ENCODE measurements at regions not wholly inside any gene's neighbourhood (a gene's known extent, or its start where the extent isn't known, plus 50 kb on each side); places are given as distances from the start of the nearest gene placed in this dataset.

DNA sequence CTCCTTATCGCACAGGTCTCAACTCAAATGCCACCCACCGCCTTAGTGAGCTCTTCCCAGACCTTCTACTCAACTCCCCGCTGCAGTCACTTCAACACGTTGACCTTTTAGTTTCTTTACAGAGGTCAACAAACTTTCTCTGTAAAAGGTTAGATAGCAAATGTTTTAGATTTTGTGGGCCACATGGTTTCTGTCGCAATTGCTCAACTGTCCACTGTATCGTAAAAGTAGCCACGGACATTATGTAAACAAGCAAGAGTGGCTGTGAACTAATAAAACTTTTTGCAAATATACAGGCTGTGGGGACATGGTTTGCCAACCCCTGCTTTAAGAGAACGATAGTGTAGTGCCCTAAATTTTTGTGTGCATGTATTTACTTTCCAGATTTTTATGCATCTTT lies 247.6 kb upstream of the TSHZ2 start:
- Histone ChIP-seq H3K27ac (no peak overlapping the region), H3K36me3 (replicated peaks) (no peaks in the 10 kb centered on the region), H3K4me3 (ENCODE audit: low read depth, low read length) (no peak overlapping the region), H3K27me3 (replicated peaks) (no peaks in the 10 kb centered on the region)
- DNase-seq: no peak
- TF ChIP-seq, protein P1, sequence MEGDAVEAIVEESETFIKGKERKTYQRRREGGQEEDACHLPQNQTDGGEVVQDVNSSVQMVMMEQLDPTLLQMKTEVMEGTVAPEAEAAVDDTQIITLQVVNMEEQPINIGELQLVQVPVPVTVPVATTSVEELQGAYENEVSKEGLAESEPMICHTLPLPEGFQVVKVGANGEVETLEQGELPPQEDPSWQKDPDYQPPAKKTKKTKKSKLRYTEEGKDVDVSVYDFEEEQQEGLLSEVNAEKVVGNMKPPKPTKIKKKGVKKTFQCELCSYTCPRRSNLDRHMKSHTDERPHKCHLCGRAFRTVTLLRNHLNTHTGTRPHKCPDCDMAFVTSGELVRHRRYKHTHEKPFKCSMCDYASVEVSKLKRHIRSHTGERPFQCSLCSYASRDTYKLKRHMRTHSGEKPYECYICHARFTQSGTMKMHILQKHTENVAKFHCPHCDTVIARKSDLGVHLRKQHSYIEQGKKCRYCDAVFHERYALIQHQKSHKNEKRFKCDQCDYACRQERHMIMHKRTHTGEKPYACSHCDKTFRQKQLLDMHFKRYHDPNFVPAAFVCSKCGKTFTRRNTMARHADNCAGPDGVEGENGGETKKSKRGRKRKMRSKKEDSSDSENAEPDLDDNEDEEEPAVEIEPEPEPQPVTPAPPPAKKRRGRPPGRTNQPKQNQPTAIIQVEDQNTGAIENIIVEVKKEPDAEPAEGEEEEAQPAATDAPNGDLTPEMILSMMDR (IDR thresholded peaks at IDR 0.05; ENCODE audit: low read depth, low read length, missing control alignments): no peak
- in situ Hi-C loops (cut with HindIII; ENCODE audit: low pct_ligation_motif_present, low sequenced_read_pairs): no loop called here

DNA sequence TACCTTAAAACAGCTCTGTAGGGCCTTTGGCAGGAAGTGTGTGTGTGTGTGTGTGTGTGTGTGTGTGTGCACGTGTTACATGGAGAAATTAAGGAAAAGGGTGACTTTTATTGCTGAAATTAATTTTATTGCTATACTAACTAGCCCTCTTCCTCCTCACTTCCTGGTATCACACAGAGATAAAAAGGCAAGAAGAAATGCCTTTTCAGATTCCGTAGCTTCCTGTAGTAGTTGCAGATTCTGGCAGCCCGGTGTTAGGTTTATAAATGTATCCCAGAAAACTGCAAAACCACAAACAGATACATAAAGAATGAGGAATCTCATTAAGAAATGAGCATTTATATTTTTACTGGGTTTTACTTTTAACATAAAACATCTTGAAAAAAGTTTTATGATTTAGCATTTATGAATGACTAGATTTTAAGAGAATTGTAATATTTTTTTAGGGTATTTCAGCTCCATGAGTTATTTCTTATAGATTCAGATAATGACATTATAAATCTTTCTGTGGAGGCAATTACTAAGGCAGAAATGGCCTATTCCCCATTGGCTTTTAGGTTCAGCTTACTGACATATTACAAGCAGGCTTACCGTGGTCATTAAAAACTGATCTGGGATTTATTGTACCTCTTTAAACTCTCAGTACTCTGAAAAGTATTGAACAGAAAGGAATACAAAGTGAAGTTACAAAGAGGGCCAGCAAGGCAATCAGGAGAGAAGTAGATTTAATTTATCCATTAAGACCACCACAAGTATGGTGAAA lies 249.1 kb upstream of the TSHZ2 start:
- TF ChIP-seq, protein P1 (IDR thresholded peaks at IDR 0.05; ENCODE audit: low read depth, low read length, missing control alignments): no peak
- H3K27me3 ChIP-seq (replicated peaks): no peaks in the 10 kb centered on the region
- no peaks in the 10 kb centered on the region for H3K36me3 ChIP-seq (replicated peaks)
- no peak overlapping the region for H3K27ac ChIP-seq
- no peak for DNase-seq
- H3K4me3 ChIP-seq (ENCODE audit: low read depth, low read length): no peak overlapping the region
- in situ Hi-C loops (cut with HindIII; ENCODE audit: low pct_ligation_motif_present, low sequenced_read_pairs): no loop called here

DNA sequence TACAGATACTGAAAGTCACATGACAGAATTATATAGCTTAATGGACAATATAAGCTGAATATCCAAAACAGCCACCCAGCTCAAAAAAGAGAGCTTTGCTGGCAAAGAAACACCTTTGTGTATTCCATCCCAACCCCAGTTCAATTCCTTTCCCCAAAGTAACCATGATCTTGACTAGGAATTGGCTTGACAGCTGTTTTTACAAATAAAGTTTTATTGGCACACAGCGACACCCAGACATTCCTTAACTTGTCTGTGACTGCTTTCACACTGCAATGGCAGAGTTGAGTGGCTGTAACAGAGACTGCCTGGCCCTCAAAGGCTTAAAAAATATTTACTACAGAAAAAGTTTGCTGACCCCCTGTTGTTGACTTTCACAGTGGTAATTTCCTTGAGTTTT lies 264.0 kb upstream of the TSHZ2 start:
- DNase-seq: no peak
- no peaks in the 10 kb centered on the region for H3K36me3 ChIP-seq (replicated peaks)
- no peak overlapping the region for H3K4me3 ChIP-seq (ENCODE audit: low read depth, low read length)
- in situ Hi-C loops (cut with HindIII; ENCODE audit: low pct_ligation_motif_present, low sequenced_read_pairs): no loop called here
- H3K27ac ChIP-seq: no peak overlapping the region
- TF ChIP-seq, protein P1 (IDR thresholded peaks at IDR 0.05; ENCODE audit: low read depth, low read length, missing control alignments): no peak
- no peaks in the 10 kb centered on the region for H3K27me3 ChIP-seq (replicated peaks)

DNA sequence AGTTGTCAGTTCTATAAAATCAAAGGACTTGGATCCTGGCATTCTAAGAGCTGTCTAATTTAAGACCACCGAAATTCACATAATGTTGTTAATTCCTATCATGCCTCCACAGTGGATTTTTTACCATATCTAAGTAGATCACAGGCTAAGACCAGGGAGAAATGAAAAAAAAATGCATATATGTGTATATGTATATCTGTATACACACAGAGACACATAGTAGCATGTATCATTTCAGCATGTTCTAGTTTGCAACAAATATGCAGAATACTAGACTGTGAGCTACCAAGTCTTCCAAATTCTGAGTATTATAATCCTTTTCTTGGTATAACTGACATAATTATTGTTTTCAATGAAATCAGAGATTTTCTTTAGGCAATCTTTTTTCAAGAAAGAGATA lies 267.6 kb upstream of the TSHZ2 start:
- in situ Hi-C loops (cut with HindIII; ENCODE audit: low pct_ligation_motif_present, low sequenced_read_pairs): no loop called here

DNA sequence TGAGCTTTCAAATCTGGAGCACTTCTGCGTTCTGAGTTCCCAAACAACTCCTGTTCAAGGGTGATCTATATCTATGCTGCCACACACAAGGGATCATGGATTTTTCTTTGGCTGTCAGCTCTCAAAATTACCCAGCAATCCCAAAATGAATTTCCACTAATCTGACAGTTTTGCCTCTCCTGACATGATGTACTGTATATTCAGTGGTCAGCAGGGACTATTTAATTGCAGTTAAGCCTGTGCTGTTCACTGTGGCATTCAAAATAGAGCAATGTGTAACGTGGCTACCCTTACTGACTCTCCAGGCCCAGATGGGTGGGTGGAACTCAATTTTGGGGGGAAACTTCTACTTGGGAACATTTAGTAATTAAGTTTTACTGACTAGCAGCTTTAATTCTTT lies 283.8 kb upstream of the TSHZ2 start:
- TF ChIP-seq, protein P1 (IDR thresholded peaks at IDR 0.05; ENCODE audit: low read depth, low read length, missing control alignments): no peak
- no peak for DNase-seq
- Histone ChIP-seq H3K27ac (no peak overlapping the region), H3K27me3 (replicated peaks) (no peaks in the 10 kb centered on the region), H3K36me3 (replicated peaks) (no peaks in the 10 kb centered on the region), H3K4me3 (ENCODE audit: low read depth, low read length) (no peak overlapping the region)
- in situ Hi-C loops (cut with HindIII; ENCODE audit: low pct_ligation_motif_present, low sequenced_read_pairs): no loop called here

More for the DNA sequence above, 267.6 kb upstream of the TSHZ2 start:
- Histone ChIP-seq H3K4me3 (ENCODE audit: low read depth, low read length) (no peak overlapping the region), H3K36me3 (replicated peaks) (no peaks in the 10 kb centered on the region), H3K27me3 (replicated peaks) (no peaks in the 10 kb centered on the region), H3K27ac (no peak overlapping the region)
- no peak for DNase-seq
- TF ChIP-seq, protein P1 (IDR thresholded peaks at IDR 0.05; ENCODE audit: low read depth, low read length, missing control alignments): no peak

DNA sequence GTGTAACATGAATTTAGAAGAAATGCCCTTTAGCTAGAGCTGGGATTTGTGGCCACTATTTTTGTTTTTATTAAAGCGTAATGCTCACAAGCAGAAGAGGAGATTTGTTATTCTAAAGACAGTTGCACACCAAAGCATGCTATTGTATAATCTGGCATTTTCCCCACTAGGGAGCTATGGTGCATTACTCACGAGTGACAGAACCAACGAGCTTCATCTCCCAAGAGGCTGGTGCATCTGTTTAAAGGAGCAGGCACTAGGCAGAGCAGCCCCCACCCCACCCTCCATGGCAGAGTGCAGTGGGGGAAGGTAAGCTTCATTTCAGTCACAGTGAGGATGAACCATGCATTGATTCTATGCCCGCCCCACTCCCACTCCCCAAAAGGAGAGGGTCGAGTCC lies 287.3 kb upstream of the TSHZ2 start:
- no peak for DNase-seq
- in situ Hi-C loops (cut with HindIII; ENCODE audit: low pct_ligation_motif_present, low sequenced_read_pairs): no loop called here
- no peak overlapping the region for H3K4me3 ChIP-seq (ENCODE audit: low read depth, low read length)
- H3K36me3 ChIP-seq (replicated peaks): no peaks in the 10 kb centered on the region
- no peaks in the 10 kb centered on the region for H3K27me3 ChIP-seq (replicated peaks)
- TF ChIP-seq, protein P1 (IDR thresholded peaks at IDR 0.05; ENCODE audit: low read depth, low read length, missing control alignments): no peak
- H3K27ac ChIP-seq: no peak overlapping the region

Measured in brain microvascular endothelial cell (primary cell).